HepG2 (cell line): ENCODE measurements at regions not wholly inside any gene's neighbourhood (a gene's known extent, or its start where the extent isn't known, plus 50 kb on each side); places are given as distances from the start of the nearest gene placed in this dataset.

Experiments
- ATAC-seq: fragments of 200-7000 bp; cut with Tn5 transposase; 3 replicates; pipeline ENCODE4 v1.9.1; 2020; ENCODE audit warnings: mild to moderate bottlenecking, moderate library complexity
- BruUV-seq: library from RNA; stranded (reverse); fragments of 400-500 nt; replicated peaks from 2 replicates; lab custom pipeline; 2021; lab: Mats Ljungman, UMichigan
- CTCF ChIA-PET: fragments of 300-600 bp; formaldehyde crosslinking; extraction: SDS; loops from one replicate; lab custom pipeline; 2021; ENCODE audit warnings: low total read pairs, inconsistent platforms, low intra/inter-chr PET ratio; lab: Yijun Ruan, JAX
- POLR2A ChIA-PET: fragments of 350-600 bp; sonication (Branson Sonifier 250); formaldehyde crosslinking; loops from one replicate; lab custom pipeline; 2020; ENCODE audit warnings: antibody characterized with exemption, inconsistent platforms; lab: Yijun Ruan, JAX
- DNase-seq: peaks from one replicate; pipeline ENCODE4 v3.0.0-alpha.2; 2015; ENCODE audit warnings: low spot score
- FAIRE-seq: peaks from 3 replicates; lab custom pipeline; 2011; peaks lifted over from hg19 to GRCh38; lab: Jason Lieb, UNC
- H2AFZ ChIP-seq: one replicate; pipeline ENCODE4 v1.6.1; 2011; ENCODE audit warnings: low read length, inconsistent platforms
- H3K27ac ChIP-seq: fragments of 300-600 bp; 3 replicates; pipeline ENCODE4 v1.8.0; 2011; ENCODE audit warnings: mixed run types, mild to moderate bottlenecking, mixed read lengths, low read length, inconsistent platforms; ENCODE audit not compliant: insufficient read depth; ENCODE audit errors: extremely low read length
- H3K27me3 ChIP-seq, 2 experiments: fragments of 200-600 bp in 1 of 2; 2 replicates in 1 of 2; 3 replicates in 1 of 2; pipeline versions ENCODE4 v1.6.0 to v1.8.0; 2011; ENCODE audit warnings: low read length in 2 of 2, mild to moderate bottlenecking in 2 of 2, moderate library complexity in 2 of 2, inconsistent platforms in 1 of 2; ENCODE audit not compliant: insufficient read depth in 2 of 2, control insufficient read depth in 1 of 2
- H3K36me3 ChIP-seq, 2 experiments: fragments of 200-600 bp in 1 of 2; replicated peaks in 1 of 2; 2 replicates in 1 of 2; 3 replicates in 1 of 2; pipeline versions ENCODE4 v1.5.1 to v1.8.0; 2011; ENCODE audit warnings: low read length in 2 of 2, inconsistent platforms in 1 of 2; ENCODE audit not compliant: insufficient read depth in 2 of 2, control insufficient read depth in 1 of 2
- H3K4me1 ChIP-seq: 2 replicates; pipeline ENCODE4 v1.5.1; 2012; ENCODE audit warnings: low read length, inconsistent platforms; ENCODE audit not compliant: insufficient read depth
- H3K4me2 ChIP-seq: 2 replicates; pipeline ENCODE4 v1.6.0; 2011; ENCODE audit warnings: low read depth, low read length, inconsistent platforms
- H3K4me3 ChIP-seq, 3 experiments: fragments of 200-600 bp in 1 of 3; sonication (generic), shearing (Covaris generic) in 1 of 3; replicated peaks in 1 of 3; 2 replicates each; pipeline ENCODE4 v1.5.1; 2011 to 2016; ENCODE audit warnings: low read length in 3 of 3, inconsistent platforms in 2 of 3, low read depth in 2 of 3, mild to moderate bottlenecking in 2 of 3, control low read depth in 1 of 3, mixed read lengths in 1 of 3; ENCODE audit not compliant: insufficient read depth in 1 of 3
- H3K79me2 ChIP-seq: one replicate; pipeline ENCODE4 v1.6.1; 2011; ENCODE audit warnings: low read length, inconsistent platforms; ENCODE audit not compliant: insufficient read depth
- H3K9ac ChIP-seq: 2 replicates; pipeline ENCODE4 v1.6.0; 2011; ENCODE audit warnings: mild to moderate bottlenecking, low read depth, low read length, inconsistent platforms; ENCODE audit not compliant: insufficient read depth
- H3K9me3 ChIP-seq: 2 replicates; pipeline ENCODE4 v1.5.1; 2012; ENCODE audit warnings: mild to moderate bottlenecking, low read length
- H4K20me1 ChIP-seq: 2 replicates; pipeline ENCODE4 v1.6.0; 2011; ENCODE audit warnings: inconsistent platforms, mild to moderate bottlenecking, low read length, moderate library complexity; ENCODE audit not compliant: insufficient read depth
- CEBPZ ChIP-seq: IDR thresholded peaks from 2 replicates; pipeline ENCODE4 v1.6.1; 2012; ENCODE audit warnings: low read length, improper control_type of control experiment
- GATAD2A ChIP-seq: IDR thresholded peaks from 2 replicates; pipeline ENCODE4 v1.6.1; 2016
- MYNN ChIP-seq: sonication (generic); formaldehyde crosslinking; IDR thresholded peaks from 2 replicates; pipeline ENCODE4 v1.4.0; 2020; ENCODE audit warnings: mild to moderate bottlenecking, low read depth, missing genetic modification reagents
- PCBP1 ChIP-seq: fragments of 200-400 bp; formaldehyde crosslinking; IDR thresholded peaks from 2 replicates; pipeline ENCODE4 v1.6.1; 2017; ENCODE audit warnings: mild to moderate bottlenecking, low read depth, low read length, borderline replicate concordance
- POLR2AphosphoS2 ChIP-seq: IDR thresholded peaks from 2 replicates; pipeline ENCODE4 v1.6.1; 2011; ENCODE audit warnings: low read depth, low read length, improper control_type of control experiment
- RNF2 ChIP-seq: fragments of 450-650 bp; conservative IDR thresholded peaks from 2 replicates; pipeline ENCODE4 v1.6.1; 2016; ENCODE audit warnings: low read depth
- ZBTB44 ChIP-seq: sonication (generic); formaldehyde crosslinking; IDR thresholded peaks from 2 replicates; pipeline ENCODE4 v1.4.0; 2020; ENCODE audit warnings: missing genetic modification reagents
- ZNF556 ChIP-seq: sonication (generic); formaldehyde crosslinking; IDR thresholded peaks from 2 replicates; pipeline ENCODE4 v1.4.0; 2020; ENCODE audit warnings: mild to moderate bottlenecking, missing genetic modification reagents, borderline replicate concordance
- ZNF557 ChIP-seq: sonication (generic); formaldehyde crosslinking; IDR thresholded peaks from 2 replicates; pipeline ENCODE4 v1.4.0; 2020; ENCODE audit warnings: missing genetic modification reagents
- ZNF607 ChIP-seq: sonication (generic); formaldehyde crosslinking; IDR thresholded peaks from 2 replicates; pipeline ENCODE4 v1.5.1; 2020; ENCODE audit warnings: missing genetic modification reagents, mild to moderate bottlenecking, borderline replicate concordance
- ZNF788 ChIP-seq: sonication (generic); formaldehyde crosslinking; IDR thresholded peaks from 2 replicates; pipeline ENCODE4 v1.5.0; 2020; ENCODE audit warnings: mild to moderate bottlenecking, missing genetic modification reagents, borderline replicate concordance
- ZNF792 ChIP-seq: IDR thresholded peaks from 2 replicates; pipeline ENCODE4 v1.6.1; 2016
- ZSCAN30 ChIP-seq: sonication (generic); formaldehyde crosslinking; IDR thresholded peaks from 2 replicates; pipeline ENCODE4 v1.5.0; 2020; ENCODE audit warnings: mild to moderate bottlenecking, missing genetic modification reagents
- WGBS: methylation state at CpG from one replicate; pipeline ENCODE4 v1.1.6; 2017; ENCODE audit warnings: low lambda C conversion rate; 5-methylcytosine and 5-hydroxymethylcytosine counted together
- in situ Hi-C: cut with HindIII; loops from 2 replicates; pipeline ENCODE4 v1.10.0; 2017; ENCODE audit warnings: low pct_unique_long_range_greater_than_20kb; ENCODE audit not compliant: extremely low pct_ligation_motif_present
- intact Hi-C: fragments of 100-400 bp; cut with micrococcal nuclease; formaldehyde crosslinking; loops from one replicate; pipeline ENCODE4 v1.10.0; 2022; ENCODE audit not compliant: unreplicated experiment
- TF ChIP-seq, protein P1 (sequence below): sonication (generic); formaldehyde crosslinking; IDR thresholded peaks from 2 replicates; pipeline ENCODE4 v1.4.0; 2020; ENCODE audit warnings: missing genetic modification reagents

DNA sequence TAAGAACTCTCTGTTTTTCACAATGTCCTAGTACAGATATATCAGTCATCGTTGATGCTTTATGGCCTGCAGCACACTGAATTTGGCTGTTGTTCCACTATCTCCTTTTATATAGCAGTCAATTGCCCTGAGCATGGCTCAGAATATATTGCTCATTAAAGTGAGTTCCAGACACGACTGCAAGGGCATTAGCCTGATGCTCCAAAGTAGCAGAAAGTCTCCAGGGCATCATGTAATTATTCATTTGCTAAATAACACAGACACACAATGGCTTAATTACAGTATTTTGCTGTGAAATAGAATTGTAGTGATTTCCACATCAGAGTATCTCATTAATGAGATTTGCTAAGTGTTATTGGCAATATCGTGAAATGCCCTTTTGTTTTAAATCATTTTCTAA lies 1167.5 kb downstream of the AACS start:
- intact Hi-C loops: no loop called here
- Histone ChIP-seq H3K9ac (no peak overlapping the region), H2AFZ (no peak overlapping the region), H3K4me3 (no peak overlapping the region), H3K9me3 (peaks cover 93% of the 10 kb centered on the region), H3K4me1 (no peaks in the 10 kb centered on the region)
- in situ Hi-C loops: no loop called here
- TF ChIP-seq, protein P1, sequence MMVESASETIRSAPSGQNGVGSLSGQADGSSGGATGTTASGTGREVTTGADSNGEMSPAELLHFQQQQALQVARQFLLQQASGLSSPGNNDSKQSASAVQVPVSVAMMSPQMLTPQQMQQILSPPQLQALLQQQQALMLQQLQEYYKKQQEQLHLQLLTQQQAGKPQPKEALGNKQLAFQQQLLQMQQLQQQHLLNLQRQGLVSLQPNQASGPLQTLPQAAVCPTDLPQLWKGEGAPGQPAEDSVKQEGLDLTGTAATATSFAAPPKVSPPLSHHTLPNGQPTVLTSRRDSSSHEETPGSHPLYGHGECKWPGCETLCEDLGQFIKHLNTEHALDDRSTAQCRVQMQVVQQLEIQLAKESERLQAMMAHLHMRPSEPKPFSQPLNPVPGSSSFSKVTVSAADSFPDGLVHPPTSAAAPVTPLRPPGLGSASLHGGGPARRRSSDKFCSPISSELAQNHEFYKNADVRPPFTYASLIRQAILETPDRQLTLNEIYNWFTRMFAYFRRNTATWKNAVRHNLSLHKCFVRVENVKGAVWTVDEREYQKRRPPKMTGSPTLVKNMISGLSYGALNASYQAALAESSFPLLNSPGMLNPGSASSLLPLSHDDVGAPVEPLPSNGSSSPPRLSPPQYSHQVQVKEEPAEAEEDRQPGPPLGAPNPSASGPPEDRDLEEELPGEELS (CRISPR knock-in tag): no peak
- TF ChIP-seq ZNF788 (CRISPR knock-in tag) (no peak), CEBPZ (no peak), ZSCAN30 (CRISPR knock-in tag) (no peak), ZNF607 (CRISPR knock-in tag) (no peak), ZBTB44 (CRISPR knock-in tag) (no peak), POLR2AphosphoS2 (no peak), ZNF556 (CRISPR knock-in tag) (no peak), PCBP1 (no peak), GATAD2A (CRISPR knock-in tag) (no peak), RNF2 (no peak), ZNF792 (no peak), ZNF557 (CRISPR knock-in tag) (no peak), MYNN (CRISPR knock-in tag) (no peak)
- TF ChIP-seq, all 625 proteins: peak for 0
- WGBS: 5% methylated on average over 3 of the region's 3 CpGs
- no peaks in the 10 kb centered on the region for H4K20me1 ChIP-seq
- ChIA-PET POLR2A (no interaction called here), CTCF (no interaction called here)
- no peaks in the 10 kb centered on the region for H3K36me3 ChIP-seq
- BruUV-seq: no TSS peak
- FAIRE-seq (no peak), DNase-seq (no peak), ATAC-seq (no peak)
- no peaks in the 10 kb centered on the region for H3K27me3 ChIP-seq
- H3K79me2 ChIP-seq: no peaks in the 10 kb centered on the region
- no peak overlapping the region for H3K27ac ChIP-seq
- no peak overlapping the region for H3K4me2 ChIP-seq
